ENCODE measurements at regions not wholly inside any gene's neighbourhood (a gene's known extent, or its start where the extent isn't known, plus 50 kb on each side); places are given as distances from the start of the nearest gene placed in this dataset.

GRCh38 chr11:120012245-120012644, 125.7 kb downstream of the TRIM29 start:
- no peak for FAIRE-seq

GRCh38 chr11:120011836-120012235, 126.1 kb downstream of the TRIM29 start:
- no peak for FAIRE-seq

DNA sequence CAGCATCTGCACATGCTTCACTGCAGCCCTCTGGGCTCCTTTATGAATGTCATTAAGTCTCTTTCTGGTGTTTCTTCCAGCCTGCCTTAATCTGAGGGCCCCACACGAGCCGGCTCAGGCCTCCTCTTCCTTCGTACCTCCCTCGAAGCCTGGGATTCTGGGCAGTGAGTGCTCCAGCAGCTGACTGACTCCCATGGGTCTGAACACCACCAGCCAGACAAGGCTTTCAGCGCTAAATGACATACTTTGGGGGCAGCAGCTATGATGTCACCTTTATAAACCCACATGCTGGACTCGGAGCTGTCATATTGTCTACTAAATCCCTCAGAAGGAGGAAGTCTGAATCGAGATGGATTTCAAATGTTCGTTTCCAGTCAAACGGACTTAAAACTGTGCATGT, 127.1 kb downstream of the TRIM29 start:
- FAIRE-seq = no peak

DNA sequence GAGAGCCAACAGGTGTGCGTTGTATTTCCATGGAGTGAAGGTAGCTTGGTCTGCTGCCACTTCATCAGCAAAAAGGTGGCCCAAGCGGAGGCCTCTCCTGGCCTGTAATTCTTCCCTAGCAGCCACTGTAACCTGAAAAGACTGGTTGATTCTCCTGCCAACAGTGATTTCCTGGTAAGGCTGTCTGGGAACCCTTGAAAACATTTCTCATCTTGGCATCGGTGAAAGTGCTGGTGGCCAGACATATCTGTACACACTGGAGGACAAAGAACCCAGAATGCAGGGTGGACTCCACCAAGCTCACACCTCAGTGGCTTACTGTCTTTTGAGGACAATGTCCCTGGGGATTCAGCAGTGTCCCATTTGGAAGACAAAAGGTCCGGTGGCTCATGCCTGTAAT, 128.0 kb downstream of the TRIM29 start:
- no peak for FAIRE-seq

- no peak for FAIRE-seq
Measured at GRCh38 chr11:120007144-120007543, 130.8 kb downstream of the TRIM29 start.

DNA sequence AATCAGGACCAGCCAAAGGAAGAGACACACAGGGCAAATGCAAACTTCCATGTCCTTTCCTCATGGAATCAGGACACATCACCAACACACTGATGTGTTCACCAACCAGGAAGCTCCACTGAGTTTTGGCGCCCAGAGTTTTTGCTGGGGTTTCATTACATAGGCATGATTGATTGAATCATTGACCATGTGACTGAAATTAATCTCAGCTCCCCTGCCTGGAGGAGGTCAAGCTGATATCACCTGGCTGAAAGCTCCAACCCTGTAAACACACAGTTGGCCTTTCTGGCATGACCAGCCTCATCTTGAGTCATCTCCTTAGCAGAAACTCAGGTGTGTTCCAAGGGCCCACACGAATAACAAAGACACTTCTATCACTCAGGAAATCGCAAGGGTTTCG, 133.2 kb downstream of the TRIM29 start:
- FAIRE-seq = no peak

GRCh38 chr11:120001178-120002090, 136.5 kb downstream of the TRIM29 start:
- FAIRE-seq = no peak

GRCh38 chr11:119999220-119999619, 138.7 kb downstream of the TRIM29 start:
- FAIRE-seq = no peak

DNA sequence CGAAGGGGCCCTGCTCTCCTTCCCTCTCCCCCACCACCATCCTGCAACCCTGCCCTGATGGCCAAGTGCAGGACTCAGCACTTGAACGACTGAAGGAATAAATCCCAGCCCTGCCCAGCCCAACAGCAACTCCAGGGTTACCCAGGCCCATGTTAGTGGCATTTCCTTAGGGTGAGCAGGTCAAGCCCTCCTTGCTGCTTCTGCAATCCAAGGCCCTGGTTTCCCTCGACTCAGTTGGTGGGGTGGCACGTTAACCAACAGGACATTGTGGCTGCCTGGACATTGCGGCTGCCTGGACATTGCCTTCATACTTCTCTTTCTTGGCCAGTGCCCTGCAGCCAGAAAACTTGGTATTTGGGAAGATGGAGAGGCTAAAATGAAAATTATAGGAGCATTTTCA, 141.4 kb downstream of the TRIM29 start:
- FAIRE-seq = no peak

DNA sequence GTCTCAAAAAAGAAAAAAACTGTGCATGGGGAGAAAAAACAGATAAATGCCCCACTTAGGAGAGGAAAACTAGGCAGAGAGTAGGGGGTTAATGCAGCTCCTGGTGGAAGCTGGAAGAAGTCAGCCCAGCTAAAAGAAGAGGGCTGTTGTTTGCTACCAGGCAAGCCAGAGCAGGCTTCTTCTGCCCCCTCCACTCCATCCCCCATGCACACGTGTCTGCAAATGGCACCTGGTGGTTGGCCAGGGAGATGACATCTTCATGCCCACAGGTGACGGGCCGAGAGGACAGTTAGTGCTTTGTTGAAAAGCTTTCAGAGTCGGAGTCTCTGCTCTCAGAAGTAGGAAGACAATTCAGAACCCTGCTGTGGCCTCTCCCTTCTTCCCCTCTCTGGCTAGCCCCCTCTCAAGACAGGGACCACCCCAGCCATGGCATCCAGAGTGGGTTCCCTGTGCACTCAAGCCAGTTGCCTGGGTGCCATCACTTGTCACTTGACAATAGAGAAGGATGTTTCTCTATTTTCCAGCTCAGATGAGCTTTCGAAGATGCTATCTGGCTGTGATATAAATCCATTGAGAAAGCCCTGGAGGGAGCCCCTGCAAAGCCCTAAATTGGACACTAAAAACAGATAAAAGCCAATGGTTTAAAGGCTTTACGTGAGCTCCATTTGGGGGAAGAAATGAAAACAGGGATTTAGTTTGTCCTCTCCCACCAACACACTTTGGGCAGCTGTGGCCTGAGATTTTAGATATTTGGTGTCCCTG, 142.0 kb downstream of the TRIM29 start:
- no peak for FAIRE-seq

- FAIRE-seq = no peak
Measured at GRCh38 chr11:119993722-119994121, 144.2 kb downstream of the TRIM29 start.

DNA sequence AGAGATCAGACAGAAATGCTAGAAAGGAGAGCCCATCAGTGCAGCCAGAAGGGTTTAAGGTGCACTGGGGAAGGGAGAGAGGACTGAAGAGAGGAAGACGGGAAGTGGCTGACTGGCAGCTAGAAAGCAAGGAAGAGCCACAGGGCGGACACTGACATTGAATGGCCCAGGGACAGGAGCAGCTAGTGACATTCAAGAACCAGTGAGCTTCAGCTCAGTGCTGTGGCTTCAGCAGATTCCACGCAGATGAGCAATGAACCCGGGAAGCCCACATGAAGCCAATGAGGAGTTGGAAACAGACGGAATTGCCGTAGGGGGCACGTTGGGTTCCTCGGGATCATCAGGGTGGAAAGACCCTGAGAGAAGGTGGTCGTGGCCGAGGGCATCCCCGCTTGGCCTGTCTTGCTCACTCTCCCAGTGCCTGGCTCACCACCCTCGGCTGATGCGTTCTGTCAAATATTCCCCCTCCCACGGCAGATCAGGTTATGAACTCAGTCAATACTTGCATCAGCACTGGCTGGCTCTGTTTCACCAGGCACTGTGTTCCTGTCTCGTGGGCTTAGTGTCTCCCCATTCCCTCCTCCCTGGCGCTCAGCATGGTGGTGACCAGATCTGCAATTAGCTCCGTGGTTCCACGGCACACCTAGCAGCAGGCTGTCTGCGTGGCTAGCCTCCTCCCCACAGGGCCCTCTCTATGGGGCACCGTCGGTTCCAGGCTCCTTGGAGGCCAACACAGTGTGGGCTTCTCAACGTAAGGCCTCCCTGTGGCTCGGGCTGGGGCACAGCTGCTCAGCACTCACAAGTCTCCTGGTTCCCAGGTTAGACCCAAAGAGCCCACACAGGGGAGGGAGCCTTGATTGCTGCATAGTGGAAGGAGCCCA, 145.5 kb downstream of the TRIM29 start:
- no peak for FAIRE-seq

GRCh38 chr11:119991669-119992068, 146.2 kb downstream of the TRIM29 start:
- FAIRE-seq = no peak

- FAIRE-seq = no peak
Measured at GRCh38 chr11:119991022-119991404, 146.9 kb downstream of the TRIM29 start.

GRCh38 chr11:119990309-119991021, 147.4 kb downstream of the TRIM29 start:
- no peak for FAIRE-seq

- FAIRE-seq = no peak
Measured at GRCh38 chr11:119989159-119989821, 148.6 kb downstream of the TRIM29 start.

DNA sequence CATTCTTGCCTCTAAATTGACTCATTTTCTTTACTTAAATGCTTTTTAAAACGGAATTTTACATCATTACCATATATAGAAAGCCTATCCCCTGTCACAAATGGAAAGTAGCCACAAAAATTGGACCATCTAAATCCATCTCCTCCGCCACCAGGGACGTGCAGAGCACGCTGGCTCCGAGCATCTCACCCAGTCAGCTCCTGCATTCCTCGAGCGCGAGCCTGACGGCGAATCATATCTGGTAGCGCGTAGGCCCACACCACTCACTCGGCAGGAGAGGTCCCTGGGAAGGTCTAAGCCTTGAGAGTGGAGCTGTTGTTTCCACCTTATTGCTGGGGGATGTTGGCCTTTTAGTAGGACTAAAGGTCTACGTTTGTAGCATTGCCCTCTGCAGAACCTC, 152.4 kb downstream of the TRIM29 start:
- FAIRE-seq = no peak

DNA sequence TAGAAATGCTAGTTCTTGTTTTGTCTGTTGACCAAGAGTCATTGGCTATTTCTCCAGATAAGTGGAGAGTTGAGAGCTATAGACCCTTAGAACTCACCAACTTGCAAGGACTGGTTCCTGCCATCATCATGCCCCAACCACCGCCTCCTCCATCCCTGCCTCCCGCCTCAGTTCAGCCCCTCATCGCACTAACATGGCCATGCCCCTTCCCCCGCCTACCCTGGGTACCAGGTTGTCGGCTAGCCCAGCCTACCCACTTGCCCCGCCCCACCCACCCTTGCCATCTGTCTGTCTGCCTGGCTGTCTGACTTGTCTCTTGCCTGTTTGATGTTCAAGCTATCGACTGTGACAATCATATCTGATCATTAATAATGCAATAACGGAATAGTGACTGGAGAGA, 154.1 kb downstream of the TRIM29 start:
- no peak for FAIRE-seq

DNA sequence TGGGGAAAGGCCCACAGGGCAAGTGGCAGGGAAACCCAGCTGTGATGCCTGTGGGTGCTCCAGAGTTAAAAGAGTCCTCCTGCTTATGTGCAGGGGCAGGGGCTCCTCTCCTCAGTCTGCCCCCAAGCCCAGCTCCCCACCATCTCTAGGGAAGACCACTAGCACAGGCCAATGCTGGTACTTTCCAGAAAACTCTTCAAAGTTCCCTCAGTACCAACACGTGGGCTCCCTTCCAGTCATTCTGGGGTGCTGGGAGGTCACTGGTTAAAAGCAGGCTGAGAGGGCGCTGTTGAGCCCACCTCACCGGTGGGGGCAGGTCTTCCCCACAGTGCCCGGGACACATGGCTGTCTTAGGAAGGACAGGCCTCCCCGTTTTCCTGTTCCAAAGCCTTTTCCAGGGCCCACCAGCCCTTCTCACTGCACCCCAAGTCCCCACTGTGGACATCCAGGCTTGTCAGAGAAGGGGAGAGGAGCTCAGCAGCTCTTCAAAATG, 154.6 kb downstream of the TRIM29 start:
- FAIRE-seq = no peak

GRCh38 chr11:119982517-119983239, 155.2 kb downstream of the TRIM29 start:
- no peak for FAIRE-seq

GRCh38 chr11:119980431-119980830, 157.5 kb downstream of the TRIM29 start:
- FAIRE-seq = no peak

Data from islet of Langerhans (tissue), 1 donor.